GM18526 (cell line): ENCODE measurements at regions not wholly inside any gene's neighbourhood (a gene's known extent, or its start where the extent isn't known, plus 50 kb on each side); places are given as distances from the start of the nearest gene placed in this dataset.

ENCODE experiments used
- POLR2A ChIP-seq: IDR thresholded peaks from 3 replicates; pipeline ENCODE4 v1.6.1; 2011; ENCODE audit not compliant: insufficient read length; ENCODE audit errors: extremely low read depth

DNA sequence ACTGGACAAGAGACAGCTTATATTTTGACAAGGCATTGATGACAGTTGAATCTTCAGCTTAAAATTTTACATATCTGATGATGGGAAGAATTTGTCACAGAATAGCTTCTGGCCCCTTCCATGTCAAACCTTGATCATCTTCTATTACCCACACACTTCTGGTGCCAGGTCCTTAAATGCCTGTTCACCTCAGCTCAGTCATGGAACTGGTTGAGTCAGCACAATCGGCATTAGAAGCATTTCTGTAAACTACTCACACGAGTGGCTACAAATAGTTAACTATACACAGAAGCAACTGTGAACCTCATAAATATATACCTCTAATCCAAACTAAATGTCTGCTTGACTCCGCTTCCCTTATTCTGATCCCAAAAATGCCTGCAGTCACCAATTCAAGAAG lies 161.2 kb downstream of the FOXO1 start:
- no peak for TF ChIP-seq POLR2A
